OCI-LY1 (cell line): ENCODE measurements at regions not wholly inside any gene's neighbourhood (a gene's known extent, or its start where the extent isn't known, plus 50 kb on each side); places are given as distances from the start of the nearest gene placed in this dataset.

Experiments
- H2AFZ ChIP-seq: fragments of 200-600 bp; sonication (generic), shearing (Covaris generic); 2 replicates; pipeline ENCODE4 v1.6.0; 2014; ENCODE audit warnings: antibody characterized with exemption, mild to moderate bottlenecking, low read length
- H3F3A ChIP-seq: fragments of 200-600 bp; sonication (generic), shearing (Covaris generic); 2 replicates; pipeline ENCODE4 v1.6.0; 2014; ENCODE audit warnings: mild to moderate bottlenecking, antibody characterized with exemption, low read length, moderate library complexity; ENCODE audit not compliant: insufficient read depth
- H3K27ac ChIP-seq: fragments of 200-600 bp; sonication (generic); 2 replicates; pipeline ENCODE4 v1.5.1; 2014; ENCODE audit warnings: low read length, mixed run types, mild to moderate bottlenecking, low read depth; ENCODE audit not compliant: poor library complexity, severe bottlenecking
- H3K27me3 ChIP-seq: fragments of 200-600 bp; sonication (generic); 2 replicates; pipeline ENCODE4 v1.6.0; 2014; ENCODE audit warnings: antibody characterized with exemption, mild to moderate bottlenecking, low read length, moderate library complexity; ENCODE audit not compliant: insufficient read depth
- H3K36me3 ChIP-seq: fragments of 200-600 bp; sonication (generic); 2 replicates; pipeline ENCODE4 v1.6.1; 2014; ENCODE audit warnings: mild to moderate bottlenecking, antibody characterized with exemption, low read length, moderate library complexity, mixed read lengths; ENCODE audit not compliant: insufficient read depth
- H3K4me1 ChIP-seq: fragments of 200-600 bp; sonication (generic); 2 replicates; pipeline ENCODE4 v1.5.1; 2014; ENCODE audit warnings: mild to moderate bottlenecking, low read length, moderate library complexity; ENCODE audit not compliant: insufficient read depth, severe bottlenecking
- H3K4me2 ChIP-seq: fragments of 200-600 bp; sonication (generic), shearing (Covaris generic); 2 replicates; pipeline ENCODE4 v1.6.1; 2014; ENCODE audit warnings: low read length
- H3K4me3 ChIP-seq: fragments of 200-600 bp; sonication (generic); 2 replicates; pipeline ENCODE4 v1.5.1; 2014; ENCODE audit warnings: low read length, low read depth, mild to moderate bottlenecking, mixed read lengths; ENCODE audit not compliant: poor library complexity, severe bottlenecking
- H3K79me2 ChIP-seq: fragments of 200-600 bp; shearing (Covaris generic); 2 replicates; pipeline ENCODE4 v1.6.1; 2016; ENCODE audit warnings: mixed run types, low read length, mixed read lengths; ENCODE audit not compliant: insufficient read depth
- H3K9ac ChIP-seq: fragments of 200-600 bp; sonication (generic), shearing (Covaris generic); 2 replicates; pipeline ENCODE4 v1.6.1; 2014; ENCODE audit warnings: mild to moderate bottlenecking, low read length, mixed read lengths
- H3K9me2 ChIP-seq: fragments of 200-600 bp; sonication (generic), shearing (Covaris generic); 2 replicates; pipeline ENCODE4 v1.6.1; 2014; ENCODE audit warnings: low read depth, mild to moderate bottlenecking, low read length, mixed read lengths
- H3K9me3 ChIP-seq: fragments of 200-600 bp; shearing (Covaris generic); 2 replicates; pipeline ENCODE4 v1.6.1; 2014; ENCODE audit warnings: low read length, mixed read lengths
- H4K20me1 ChIP-seq: fragments of 200-600 bp; sonication (generic), shearing (Covaris generic); 2 replicates; pipeline ENCODE4 v1.6.0; 2016; ENCODE audit warnings: mild to moderate bottlenecking, low read length; ENCODE audit not compliant: insufficient read depth
- EZH2 ChIP-seq: fragments of 200-600 bp; sonication (generic), shearing (Covaris generic); IDR thresholded peaks from 2 replicates; pipeline ENCODE4 v1.8.0; 2017; ENCODE audit warnings: borderline replicate concordance, mixed run types, mild to moderate bottlenecking, antibody characterized with exemption, low read length, moderate library complexity, mixed read lengths
- TF ChIP-seq, protein P1 (sequence below): fragments of 200-600 bp; sonication (generic), shearing (Covaris generic); IDR thresholded peaks from 2 replicates; pipeline ENCODE4 v1.5.1; 2017; ENCODE audit warnings: mild to moderate bottlenecking, antibody characterized with exemption, low read length, moderate library complexity, mixed read lengths

- no peaks in the 10 kb centered on the region for H3K9me3 ChIP-seq
- no peaks in the 10 kb centered on the region for H3K27me3 ChIP-seq
- H3K9ac ChIP-seq, result no peak overlapping the region
- H3K4me3 ChIP-seq, result no peak overlapping the region
- H3K36me3 ChIP-seq, result no peaks in the 10 kb centered on the region
- no peak overlapping the region for H3K4me2 ChIP-seq
- TF ChIP-seq, protein P1, sequence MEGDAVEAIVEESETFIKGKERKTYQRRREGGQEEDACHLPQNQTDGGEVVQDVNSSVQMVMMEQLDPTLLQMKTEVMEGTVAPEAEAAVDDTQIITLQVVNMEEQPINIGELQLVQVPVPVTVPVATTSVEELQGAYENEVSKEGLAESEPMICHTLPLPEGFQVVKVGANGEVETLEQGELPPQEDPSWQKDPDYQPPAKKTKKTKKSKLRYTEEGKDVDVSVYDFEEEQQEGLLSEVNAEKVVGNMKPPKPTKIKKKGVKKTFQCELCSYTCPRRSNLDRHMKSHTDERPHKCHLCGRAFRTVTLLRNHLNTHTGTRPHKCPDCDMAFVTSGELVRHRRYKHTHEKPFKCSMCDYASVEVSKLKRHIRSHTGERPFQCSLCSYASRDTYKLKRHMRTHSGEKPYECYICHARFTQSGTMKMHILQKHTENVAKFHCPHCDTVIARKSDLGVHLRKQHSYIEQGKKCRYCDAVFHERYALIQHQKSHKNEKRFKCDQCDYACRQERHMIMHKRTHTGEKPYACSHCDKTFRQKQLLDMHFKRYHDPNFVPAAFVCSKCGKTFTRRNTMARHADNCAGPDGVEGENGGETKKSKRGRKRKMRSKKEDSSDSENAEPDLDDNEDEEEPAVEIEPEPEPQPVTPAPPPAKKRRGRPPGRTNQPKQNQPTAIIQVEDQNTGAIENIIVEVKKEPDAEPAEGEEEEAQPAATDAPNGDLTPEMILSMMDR, result no peak
- TF ChIP-seq EZH2, result no peak
- no peaks in the 10 kb centered on the region for H4K20me1 ChIP-seq
- H3F3A ChIP-seq, result no peaks in the 10 kb centered on the region
- H2AFZ ChIP-seq, result no peak overlapping the region
- H3K9me2 ChIP-seq, result no peaks in the 10 kb centered on the region
- no peaks in the 10 kb centered on the region for H3K4me1 ChIP-seq
- H3K27ac ChIP-seq, result no peak overlapping the region
- no peaks in the 10 kb centered on the region for H3K79me2 ChIP-seq
Measured at GRCh38 chr4:18917689-18918088, 896.1 kb upstream of the LCORL start.

DNA sequence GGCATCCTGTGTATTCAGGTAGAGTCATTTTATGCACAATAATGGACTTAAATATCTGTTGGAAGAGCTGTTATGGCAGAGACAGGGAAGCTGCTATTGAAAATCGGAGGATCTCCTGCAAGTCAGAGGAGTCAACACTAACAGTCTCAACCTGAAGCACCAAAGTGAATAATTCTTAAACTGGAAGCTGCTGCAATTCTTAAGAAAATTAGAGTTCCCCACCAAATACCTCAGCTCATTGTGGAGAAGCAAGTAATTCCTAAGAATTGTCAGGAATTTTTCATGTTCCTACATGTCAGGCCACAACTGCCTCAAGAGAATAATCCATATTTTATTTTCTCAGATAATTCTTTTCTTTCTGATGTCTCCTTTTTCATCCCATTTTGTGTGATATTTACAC is 892.6 kb upstream of the LCORL start:
- no peaks in the 10 kb centered on the region for H3F3A ChIP-seq
- no peaks in the 10 kb centered on the region for H4K20me1 ChIP-seq
- no peak overlapping the region for H3K27ac ChIP-seq
- no peak overlapping the region for H3K4me2 ChIP-seq
- no peaks in the 10 kb centered on the region for H3K9me2 ChIP-seq
- H2AFZ ChIP-seq, result no peak overlapping the region
- H3K9me3 ChIP-seq, result no peaks in the 10 kb centered on the region
- no peaks in the 10 kb centered on the region for H3K79me2 ChIP-seq
- H3K27me3 ChIP-seq, result no peaks in the 10 kb centered on the region
- no peak overlapping the region for H3K4me3 ChIP-seq
- TF ChIP-seq, protein P1, result no peak
- TF ChIP-seq EZH2, result no peak
- H3K9ac ChIP-seq, result no peak overlapping the region
- H3K4me1 ChIP-seq, result no peaks in the 10 kb centered on the region
- no peaks in the 10 kb centered on the region for H3K36me3 ChIP-seq

- Histone ChIP-seq H3K9me3 (no peaks in the 10 kb centered on the region), H3K4me1 (no peaks in the 10 kb centered on the region), H4K20me1 (no peaks in the 10 kb centered on the region), H3K9me2 (no peaks in the 10 kb centered on the region), H3K4me2 (no peak overlapping the region), H3K9ac (no peak overlapping the region), H2AFZ (no peak overlapping the region), H3K27me3 (no peaks in the 10 kb centered on the region), H3K36me3 (no peaks in the 10 kb centered on the region), H3K79me2 (no peaks in the 10 kb centered on the region), H3K4me3 (no peak overlapping the region), H3K27ac (no peak overlapping the region), H3F3A (no peaks in the 10 kb centered on the region)
- no peak for TF ChIP-seq EZH2
- TF ChIP-seq, protein P1, result no peak
Measured at GRCh38 chr4:18894928-18895327, 873.4 kb upstream of the LCORL start.
